ENCODE measurements at regions not wholly inside any gene's neighbourhood (a gene's known extent, or its start where the extent isn't known, plus 50 kb on each side); places are given as distances from the start of the nearest gene placed in this dataset.

DNA sequence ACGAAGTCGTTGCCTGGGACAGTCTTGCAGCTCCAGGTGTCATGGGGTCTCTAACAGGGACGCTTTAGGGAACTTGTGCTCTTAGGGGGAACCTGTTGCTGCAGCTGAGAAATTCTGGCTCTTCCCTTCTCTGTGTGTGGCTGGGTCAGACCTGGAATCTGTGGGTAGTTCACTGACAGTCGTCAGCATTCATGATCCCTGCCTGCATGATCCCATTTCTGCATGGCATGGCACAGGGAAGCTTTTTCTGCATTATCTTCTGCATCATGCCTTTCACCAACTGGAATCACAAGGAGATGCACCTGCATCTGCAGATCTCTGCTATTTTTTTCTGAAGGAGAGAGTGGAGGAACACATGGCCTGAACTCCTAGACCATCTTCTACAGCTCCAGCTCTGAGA lies 85.6 kb downstream of the SOX9 start:
- TF ChIP-seq CTCF (IDR thresholded peaks at IDR 0.05), result no peak
- TF ChIP-seq POLR2A (IDR thresholded peaks at IDR 0.05), result no peak

All from thyroid gland (tissue), 4 donors.